Kasumi-1 (cell line): ENCODE measurements at regions not wholly inside any gene's neighbourhood (a gene's known extent, or its start where the extent isn't known, plus 50 kb on each side); places are given as distances from the start of the nearest gene placed in this dataset.

Source experiments
- DNase-seq, 2 experiments: peaks; one replicate each; lab custom pipeline; 2025; lab: John Stamatoyannopoulos, UW

GRCh38 chr7:155181768-155182167 lies 111.6 kb downstream of the HTR5A start:
- no peak for DNase-seq

GRCh38 chr7:155182406-155182970 lies 112.4 kb downstream of the HTR5A start:
- DNase-seq = no peak

GRCh38 chr7:155183655-155184054 lies 113.5 kb downstream of the HTR5A start:
- no peak for DNase-seq

- DNase-seq = peak in 1 of 2 experiments; percentile 16
Measured at GRCh38 chr7:155184923-155185322, 112.8 kb upstream of the INSIG1 start.

- no peak for DNase-seq
Measured at GRCh38 chr7:155187061-155187785, 110.5 kb upstream of the INSIG1 start.

GRCh38 chr7:155188357-155188756 lies 109.3 kb upstream of the INSIG1 start:
- DNase-seq = peak in 1 of 2 experiments; percentile 6

- DNase-seq = no peak
Measured at GRCh38 chr7:155188821-155189581, 108.7 kb upstream of the INSIG1 start.

GRCh38 chr7:155189590-155189989 lies 108.1 kb upstream of the INSIG1 start:
- DNase-seq = no peak

- peak; percentile 5 to 30 for DNase-seq
Measured at GRCh38 chr7:155190688-155191087, 107.0 kb upstream of the INSIG1 start.

- no peak for DNase-seq
Measured at GRCh38 chr7:155191137-155191536, 106.5 kb upstream of the INSIG1 start.

GRCh38 chr7:155191901-155192478 lies 105.7 kb upstream of the INSIG1 start:
- DNase-seq = no peak

- DNase-seq = no peak
Measured at GRCh38 chr7:155192961-155193640, 104.6 kb upstream of the INSIG1 start.

- no peak for DNase-seq
Measured at GRCh38 chr7:155193716-155194115, 104.0 kb upstream of the INSIG1 start.

- DNase-seq = no peak
Measured at GRCh38 chr7:155194382-155195140, 103.1 kb upstream of the INSIG1 start.

GRCh38 chr7:155195939-155196523 lies 101.6 kb upstream of the INSIG1 start:
- DNase-seq = no peak

GRCh38 chr7:155198196-155198892 lies 99.3 kb upstream of the INSIG1 start:
- DNase-seq = no peak

- no peak for DNase-seq
Measured at GRCh38 chr7:155198901-155199845, 98.5 kb upstream of the INSIG1 start.

GRCh38 chr7:155201325-155202087 lies 96.2 kb upstream of the INSIG1 start:
- DNase-seq = no peak
